Ectodermal cell (in vitro differentiated cells): ENCODE measurements at regions not wholly inside any gene's neighbourhood (a gene's known extent, or its start where the extent isn't known, plus 50 kb on each side); places are given as distances from the start of the nearest gene placed in this dataset.
"Not testable (repeated sequence)": the region's sequence is repeated elsewhere in the genome, so short reads cannot be mapped to it uniquely, and the experiment has no call there.

Experiments used
- H3K27ac ChIP-seq: 2 replicates; pipeline ENCODE4 v1.7.0; 2013; ENCODE audit warnings: mild to moderate bottlenecking, low read depth, low read length; ENCODE audit not compliant: insufficient read depth, poor library complexity, severe bottlenecking
- H3K27me3 ChIP-seq: 2 replicates; pipeline ENCODE4 v1.7.0; 2013; ENCODE audit warnings: mild to moderate bottlenecking, low read length; ENCODE audit not compliant: insufficient read depth, control insufficient read depth, poor library complexity, severe bottlenecking
- H3K36me3 ChIP-seq: one replicate; pipeline ENCODE4 v1.7.0; 2013; ENCODE audit warnings: low read length; ENCODE audit not compliant: control insufficient read depth, insufficient read depth
- H3K4me1 ChIP-seq: one replicate; pipeline ENCODE4 v1.7.0; 2013; ENCODE audit warnings: low read length; ENCODE audit not compliant: control insufficient read depth, insufficient read depth
- H3K4me3 ChIP-seq: 2 replicates; pipeline ENCODE4 v1.7.0; 2013; ENCODE audit warnings: low read depth, low read length, control low read depth; ENCODE audit not compliant: insufficient read depth
- H3K9me3 ChIP-seq: 2 replicates; pipeline ENCODE4 v1.7.0; 2013; ENCODE audit warnings: mild to moderate bottlenecking, low read length, moderate library complexity; ENCODE audit not compliant: control insufficient read depth
- WGBS, 2 experiments: methylation state at CpG; one replicate each; pipeline ENCODE4 v1.1.7; 2013; ENCODE audit warnings: missing lambda C conversion rate in 2 of 2; 5-methylcytosine and 5-hydroxymethylcytosine counted together

- no peaks in the 10 kb centered on the region for H3K4me1 ChIP-seq
- H3K27me3 ChIP-seq, result no peaks in the 10 kb centered on the region
- no peak overlapping the region for H3K4me3 ChIP-seq
Measured at GRCh38 chr1:238639861-238640260, 746.5 kb upstream of the CHRM3 start.

GRCh38 chr1:238628110-238628509 lies 737.4 kb upstream of the ZP4 start:
- Histone ChIP-seq H3K4me1 (no peaks in the 10 kb centered on the region), H3K9me3 (no peaks in the 10 kb centered on the region), H3K27me3 (no peaks in the 10 kb centered on the region), H3K27ac (no peak overlapping the region), H3K36me3 (no peaks in the 10 kb centered on the region), H3K4me3 (no peak overlapping the region)
- 77 to 92% methylated on average over 2 of the region's 2 CpGs for WGBS, 2 experiments

More at GRCh38 chr1:238639861-238640260, 746.5 kb upstream of the CHRM3 start:
- H3K36me3 ChIP-seq, result no peaks in the 10 kb centered on the region
- H3K27ac ChIP-seq, result no peak overlapping the region
- H3K9me3 ChIP-seq, result no peaks in the 10 kb centered on the region

- H3K27me3 ChIP-seq, result no peaks in the 10 kb centered on the region
- no peak overlapping the region for H3K27ac ChIP-seq
- H3K36me3 ChIP-seq, result no peaks in the 10 kb centered on the region
- 81 to 91% methylated on average over 4 of the region's 4 CpGs for WGBS, 2 experiments
- no peak overlapping the region for H3K4me3 ChIP-seq
- no peaks in the 10 kb centered on the region for H3K9me3 ChIP-seq
- H3K4me1 ChIP-seq, result no peaks in the 10 kb centered on the region
Measured at GRCh38 chr1:238624776-238625175, 734.1 kb upstream of the ZP4 start.

GRCh38 chr1:238621405-238621804 lies 730.7 kb upstream of the ZP4 start:
- Histone ChIP-seq H3K9me3 (no peaks in the 10 kb centered on the region), H3K4me1 (no peaks in the 10 kb centered on the region), H3K36me3 (no peaks in the 10 kb centered on the region), H3K4me3 (no peak overlapping the region), H3K27me3 (no peaks in the 10 kb centered on the region), H3K27ac (no peak overlapping the region)
- 88% methylated on average over 1 of the region's 1 CpG; no CpG with 5 or more reads in 1 of the 2 experiments for WGBS, 2 experiments

- no peaks in the 10 kb centered on the region for H3K4me1 ChIP-seq
- H3K4me3 ChIP-seq, result no peak overlapping the region
- no peak overlapping the region for H3K27ac ChIP-seq
- no peaks in the 10 kb centered on the region for H3K9me3 ChIP-seq
- no peaks in the 10 kb centered on the region for H3K27me3 ChIP-seq
- no peaks in the 10 kb centered on the region for H3K36me3 ChIP-seq
Measured at GRCh38 chr1:238619652-238620051, 728.9 kb upstream of the ZP4 start.

GRCh38 chr1:238611406-238611805 lies 720.7 kb upstream of the ZP4 start:
- H3K9me3 ChIP-seq, result no peaks in the 10 kb centered on the region
- H3K4me3 ChIP-seq, result no peak overlapping the region
- H3K36me3 ChIP-seq, result no peaks in the 10 kb centered on the region
- no peaks in the 10 kb centered on the region for H3K27me3 ChIP-seq
- no peak overlapping the region for H3K27ac ChIP-seq
- 90 to 93% methylated on average over 2 of the region's 3 CpGs for WGBS, 2 experiments
- no peaks in the 10 kb centered on the region for H3K4me1 ChIP-seq

GRCh38 chr1:238608144-238608543 lies 717.4 kb upstream of the ZP4 start:
- H3K27ac ChIP-seq, result no peak overlapping the region
- H3K27me3 ChIP-seq, result no peaks in the 10 kb centered on the region
- H3K9me3 ChIP-seq, result no peaks in the 10 kb centered on the region
- H3K36me3 ChIP-seq, result no peaks in the 10 kb centered on the region
- H3K4me1 ChIP-seq, result no peaks in the 10 kb centered on the region
- no peak overlapping the region for H3K4me3 ChIP-seq
- WGBS, 2 experiments, result 82 to 95% methylated on average over 2 to 5 of the region's 5 CpGs

- Histone ChIP-seq H3K4me3 (no peak overlapping the region), H3K36me3 (no peaks in the 10 kb centered on the region), H3K27ac (no peak overlapping the region), H3K9me3 (no peaks in the 10 kb centered on the region), H3K27me3 (no peaks in the 10 kb centered on the region), H3K4me1 (no peaks in the 10 kb centered on the region)
- WGBS, 2 experiments, result 95 to 100% methylated on average over 3 to 4 of the region's 4 CpGs
Measured at GRCh38 chr1:238606896-238607295, 716.2 kb upstream of the ZP4 start.

- Histone ChIP-seq H3K9me3 (no peaks in the 10 kb centered on the region), H3K27ac (no peak overlapping the region), H3K27me3 (no peaks in the 10 kb centered on the region), H3K36me3 (no peaks in the 10 kb centered on the region), H3K4me3 (no peak overlapping the region), H3K4me1 (no peaks in the 10 kb centered on the region)
- WGBS, 2 experiments, result 90 to 91% methylated on average over 1 to 2 of the region's 2 CpGs
Measured at GRCh38 chr1:238606457-238606856, 715.7 kb upstream of the ZP4 start.

GRCh38 chr1:238604357-238604756 lies 713.6 kb upstream of the ZP4 start:
- Histone ChIP-seq H3K27me3 (no peaks in the 10 kb centered on the region), H3K27ac (no peak overlapping the region), H3K4me1 (no peaks in the 10 kb centered on the region), H3K9me3 (no peaks in the 10 kb centered on the region), H3K36me3 (no peaks in the 10 kb centered on the region), H3K4me3 (no peak overlapping the region)
- 96 to 99% methylated on average over 3 of the region's 3 CpGs for WGBS, 2 experiments

- H3K27me3 ChIP-seq, H3K4me1 ChIP-seq, H3K36me3 ChIP-seq, H3K27ac ChIP-seq, H3K4me3 ChIP-seq, H3K9me3 ChIP-seq: not testable (repeated sequence)
- 80 to 86% methylated on average over 2 of the region's 2 CpGs for WGBS, 2 experiments
Measured at GRCh38 chr1:238601604-238602003, 710.9 kb upstream of the ZP4 start.
